ENCODE measurements at regions not wholly inside any gene's neighbourhood (a gene's known extent, or its start where the extent isn't known, plus 50 kb on each side); places are given as distances from the start of the nearest gene placed in this dataset.

DNA sequence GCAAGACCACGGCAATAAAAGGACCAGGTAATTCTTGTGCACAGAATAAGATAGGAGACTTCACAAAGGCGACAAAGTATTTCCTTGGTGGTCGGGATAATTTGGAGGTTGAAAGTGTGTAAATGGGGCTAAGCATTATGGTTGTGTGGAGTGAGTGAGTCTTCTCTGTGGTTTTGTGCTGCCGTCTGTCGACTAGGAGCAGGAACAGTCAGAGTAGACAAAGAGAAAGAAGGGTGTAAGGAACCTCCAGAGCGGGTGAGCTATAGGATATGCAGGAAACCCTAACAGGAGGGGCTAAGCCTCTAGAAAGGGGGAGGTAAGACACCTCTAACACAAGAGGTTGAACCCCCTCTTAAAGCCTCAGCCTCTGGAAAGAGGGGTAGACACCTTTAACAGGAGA lies 201.6 kb downstream of the SH2D4B start:
- TF ChIP-seq, protein P1, sequence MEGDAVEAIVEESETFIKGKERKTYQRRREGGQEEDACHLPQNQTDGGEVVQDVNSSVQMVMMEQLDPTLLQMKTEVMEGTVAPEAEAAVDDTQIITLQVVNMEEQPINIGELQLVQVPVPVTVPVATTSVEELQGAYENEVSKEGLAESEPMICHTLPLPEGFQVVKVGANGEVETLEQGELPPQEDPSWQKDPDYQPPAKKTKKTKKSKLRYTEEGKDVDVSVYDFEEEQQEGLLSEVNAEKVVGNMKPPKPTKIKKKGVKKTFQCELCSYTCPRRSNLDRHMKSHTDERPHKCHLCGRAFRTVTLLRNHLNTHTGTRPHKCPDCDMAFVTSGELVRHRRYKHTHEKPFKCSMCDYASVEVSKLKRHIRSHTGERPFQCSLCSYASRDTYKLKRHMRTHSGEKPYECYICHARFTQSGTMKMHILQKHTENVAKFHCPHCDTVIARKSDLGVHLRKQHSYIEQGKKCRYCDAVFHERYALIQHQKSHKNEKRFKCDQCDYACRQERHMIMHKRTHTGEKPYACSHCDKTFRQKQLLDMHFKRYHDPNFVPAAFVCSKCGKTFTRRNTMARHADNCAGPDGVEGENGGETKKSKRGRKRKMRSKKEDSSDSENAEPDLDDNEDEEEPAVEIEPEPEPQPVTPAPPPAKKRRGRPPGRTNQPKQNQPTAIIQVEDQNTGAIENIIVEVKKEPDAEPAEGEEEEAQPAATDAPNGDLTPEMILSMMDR (IDR thresholded peaks at IDR 0.05), result no peak
- TF ChIP-seq POLR2A (IDR thresholded peaks at IDR 0.05), result no peak
